HL-60 (cell line): ENCODE measurements at regions not wholly inside any gene's neighbourhood (a gene's known extent, or its start where the extent isn't known, plus 50 kb on each side); places are given as distances from the start of the nearest gene placed in this dataset.

ENCODE experiments used
- DNase-seq, 2 experiments: peaks; one replicate each; pipeline ENCODE4 v3.0.0-alpha.2; 2010 to 2020; ENCODE audit warnings: low read depth in 1 of 2, low spot score in 1 of 2
- H3K27ac ChIP-seq: fragments of 250-450 bp; sonication (Bioruptor Pico); replicated peaks from 2 replicates; pipeline ENCODE4 v1.5.1; 2020; ENCODE audit warnings: mild to moderate bottlenecking, moderate library complexity
- H3K27me3 ChIP-seq: fragments of 250-450 bp; sonication (Bioruptor Pico); 2 replicates; pipeline ENCODE4 v1.5.1; 2021; ENCODE audit warnings: mild to moderate bottlenecking, moderate library complexity; ENCODE audit not compliant: insufficient read depth, poor library complexity, severe bottlenecking
- H3K4me3 ChIP-seq: replicated peaks from 2 replicates; pipeline ENCODE4 v1.5.1; 2011; ENCODE audit warnings: mild to moderate bottlenecking, control low read depth, low read length; ENCODE audit not compliant: insufficient read depth
- CTCF ChIP-seq: IDR thresholded peaks from one replicate; pipeline ENCODE4 v1.5.1; 2011; ENCODE audit warnings: low read length, control low read depth, inconsistent platforms; ENCODE audit not compliant: insufficient read depth
- GABPA ChIP-seq: IDR thresholded peaks from 2 replicates; pipeline ENCODE4 v1.6.1; 2012; ENCODE audit warnings: low read depth
- POLR2AphosphoS5 ChIP-seq: IDR thresholded peaks from 2 replicates; pipeline ENCODE4 v1.6.1; 2012; ENCODE audit warnings: low read depth
- REST ChIP-seq: IDR thresholded peaks from 2 replicates; pipeline ENCODE4 v1.6.1; 2012; ENCODE audit warnings: low read depth; ENCODE audit not compliant: insufficient replicate concordance
- SPI1 ChIP-seq: IDR thresholded peaks from 2 replicates; pipeline ENCODE4 v1.6.1; 2012; ENCODE audit warnings: low read depth, mild to moderate bottlenecking, borderline replicate concordance

GRCh38 chr4:123455360-123455759, 58.8 kb downstream of the SPRY1 start:
- H3K4me3 ChIP-seq = no peak overlapping the region
- no peak for DNase-seq
- H3K27ac ChIP-seq = no peak overlapping the region
- TF ChIP-seq POLR2AphosphoS5 (no peak), REST (no peak), CTCF (no peak), SPI1 (no peak), GABPA (no peak)
- H3K27me3 ChIP-seq = no peaks in the 10 kb centered on the region

- Histone ChIP-seq H3K27ac (no peak overlapping the region), H3K27me3 (no peaks in the 10 kb centered on the region), H3K4me3 (no peak overlapping the region)
- no peak for TF ChIP-seq REST
- TF ChIP-seq POLR2AphosphoS5 = no peak
- TF ChIP-seq GABPA = no peak
- TF ChIP-seq CTCF = no peak
- TF ChIP-seq SPI1 = no peak
- no peak for DNase-seq
These were observed 65.4 kb downstream of the SPRY1 start for GRCh38 chr4:123462007-123462406.

GRCh38 chr4:123463869-123464268, 67.3 kb downstream of the SPRY1 start:
- H3K4me3 ChIP-seq = no peak overlapping the region
- DNase-seq = no peak
- TF ChIP-seq CTCF (no peak), POLR2AphosphoS5 (no peak), REST (no peak), GABPA (no peak), SPI1 (no peak)
- H3K27me3 ChIP-seq = no peaks in the 10 kb centered on the region
- no peak overlapping the region for H3K27ac ChIP-seq
